ENCODE measurements at regions not wholly inside any gene's neighbourhood (a gene's known extent, or its start where the extent isn't known, plus 50 kb on each side); places are given as distances from the start of the nearest gene placed in this dataset.
A peak's percentile ranks its signal among the peaks of the same experiment; 100 is the strongest.

GRCh38 chr2:181389524-181389923, 67.7 kb upstream of the ITGA4 start:
- H3K27ac Mint-ChIP-seq (ENCODE audit: unreplicated experiment), result no peak overlapping the region
- no peaks in the 10 kb centered on the region for H3K27me3 Mint-ChIP-seq (ENCODE audit: low read depth)
- H3K4me3 Mint-ChIP-seq (ENCODE audit: unreplicated experiment), result no peak overlapping the region
- no peak for DNase-seq (ENCODE audit: low spot score)
- TF ChIP-seq, protein P1, sequence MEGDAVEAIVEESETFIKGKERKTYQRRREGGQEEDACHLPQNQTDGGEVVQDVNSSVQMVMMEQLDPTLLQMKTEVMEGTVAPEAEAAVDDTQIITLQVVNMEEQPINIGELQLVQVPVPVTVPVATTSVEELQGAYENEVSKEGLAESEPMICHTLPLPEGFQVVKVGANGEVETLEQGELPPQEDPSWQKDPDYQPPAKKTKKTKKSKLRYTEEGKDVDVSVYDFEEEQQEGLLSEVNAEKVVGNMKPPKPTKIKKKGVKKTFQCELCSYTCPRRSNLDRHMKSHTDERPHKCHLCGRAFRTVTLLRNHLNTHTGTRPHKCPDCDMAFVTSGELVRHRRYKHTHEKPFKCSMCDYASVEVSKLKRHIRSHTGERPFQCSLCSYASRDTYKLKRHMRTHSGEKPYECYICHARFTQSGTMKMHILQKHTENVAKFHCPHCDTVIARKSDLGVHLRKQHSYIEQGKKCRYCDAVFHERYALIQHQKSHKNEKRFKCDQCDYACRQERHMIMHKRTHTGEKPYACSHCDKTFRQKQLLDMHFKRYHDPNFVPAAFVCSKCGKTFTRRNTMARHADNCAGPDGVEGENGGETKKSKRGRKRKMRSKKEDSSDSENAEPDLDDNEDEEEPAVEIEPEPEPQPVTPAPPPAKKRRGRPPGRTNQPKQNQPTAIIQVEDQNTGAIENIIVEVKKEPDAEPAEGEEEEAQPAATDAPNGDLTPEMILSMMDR (IDR thresholded peaks at IDR 0.05), result no peak
- H3K36me3 Mint-ChIP-seq (ENCODE audit: low read depth), result no peaks in the 10 kb centered on the region
- H3K9me3 Mint-ChIP-seq (ENCODE audit: low read depth), result peaks cover 5% of the 10 kb centered on the region
- H3K4me1 Mint-ChIP-seq (ENCODE audit: low read depth), result peaks cover 6% of the 10 kb centered on the region

- no peaks in the 10 kb centered on the region for H3K27me3 Mint-ChIP-seq (ENCODE audit: low read depth)
- DNase-seq (ENCODE audit: low spot score), result no peak
- TF ChIP-seq, protein P1 (IDR thresholded peaks at IDR 0.05), result no peak
- peaks cover 22% of the 10 kb centered on the region for H3K4me1 Mint-ChIP-seq (ENCODE audit: low read depth)
- no peaks in the 10 kb centered on the region for H3K36me3 Mint-ChIP-seq (ENCODE audit: low read depth)
- peaks cover 2% of the 10 kb centered on the region for H3K9me3 Mint-ChIP-seq (ENCODE audit: low read depth)
- peak overlapping the region; percentile 65 for H3K27ac Mint-ChIP-seq (ENCODE audit: unreplicated experiment)
- no peak overlapping the region for H3K4me3 Mint-ChIP-seq (ENCODE audit: unreplicated experiment)
Measured at GRCh38 chr2:181393472-181393871, 63.7 kb upstream of the ITGA4 start.

- peaks cover 2% of the 10 kb centered on the region for H3K9me3 Mint-ChIP-seq (ENCODE audit: low read depth)
- no peaks in the 10 kb centered on the region for H3K36me3 Mint-ChIP-seq (ENCODE audit: low read depth)
- TF ChIP-seq, protein P1 (IDR thresholded peaks at IDR 0.05), result no peak
- no peak for DNase-seq (ENCODE audit: low spot score)
- no peak overlapping the region for H3K27ac Mint-ChIP-seq (ENCODE audit: unreplicated experiment)
- H3K27me3 Mint-ChIP-seq (ENCODE audit: low read depth), result no peaks in the 10 kb centered on the region
- peaks cover 22% of the 10 kb centered on the region for H3K4me1 Mint-ChIP-seq (ENCODE audit: low read depth)
- no peak overlapping the region for H3K4me3 Mint-ChIP-seq (ENCODE audit: unreplicated experiment)
Measured at GRCh38 chr2:181394741-181395437, 62.3 kb upstream of the ITGA4 start.

- Mint-ChIP-seq H3K4me3 (ENCODE audit: unreplicated experiment) (no peak overlapping the region), H3K27me3 (ENCODE audit: low read depth) (no peaks in the 10 kb centered on the region), H3K36me3 (ENCODE audit: low read depth) (no peaks in the 10 kb centered on the region), H3K9me3 (ENCODE audit: low read depth) (peaks cover 2% of the 10 kb centered on the region), H3K4me1 (ENCODE audit: low read depth) (peaks cover 22% of the 10 kb centered on the region), H3K27ac (ENCODE audit: unreplicated experiment) (no peak overlapping the region)
- TF ChIP-seq, protein P1 (IDR thresholded peaks at IDR 0.05), result no peak
- no peak for DNase-seq (ENCODE audit: low spot score)
Measured at GRCh38 chr2:181395851-181396250, 61.3 kb upstream of the ITGA4 start.

DNA sequence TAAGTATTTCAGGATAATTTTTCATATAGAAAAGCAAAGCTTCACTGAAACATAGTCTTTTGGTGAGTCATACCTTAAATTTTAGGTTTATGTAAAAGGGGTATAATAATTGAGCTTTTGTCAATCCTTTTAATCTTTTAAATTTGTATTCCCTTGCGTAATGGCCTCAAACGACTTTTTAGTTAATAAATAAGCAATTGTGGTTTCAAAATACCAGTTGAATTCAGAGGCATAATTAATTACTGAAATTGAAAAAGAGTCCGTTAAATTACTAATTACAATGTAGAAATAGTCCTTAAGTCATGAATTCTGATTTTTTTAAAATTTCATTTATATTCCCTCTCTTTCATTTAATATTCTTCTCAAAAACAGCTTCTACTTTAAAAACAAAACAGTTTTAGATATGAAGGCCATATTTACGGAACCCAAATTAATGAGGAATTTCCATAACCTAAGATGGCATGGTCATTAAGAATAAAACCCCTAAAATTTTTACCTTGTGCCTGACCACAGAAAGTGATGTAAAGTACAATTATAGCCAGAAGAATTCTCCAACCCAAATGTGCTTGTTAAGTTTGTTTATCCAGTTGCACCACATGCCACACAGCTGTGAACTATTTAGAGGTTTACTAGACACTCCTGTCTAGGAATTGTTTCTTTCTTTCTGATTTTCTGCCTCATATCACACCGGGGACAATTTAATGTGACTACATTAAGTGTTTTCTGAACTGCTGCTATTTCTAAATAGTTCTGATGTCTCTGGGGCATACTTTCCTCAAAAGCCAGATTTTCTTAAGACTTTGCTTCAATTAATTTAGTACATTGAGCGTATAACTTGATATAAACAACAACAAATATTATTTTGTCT, 60.7 kb upstream of the ITGA4 start:
- no peak overlapping the region for H3K27ac Mint-ChIP-seq (ENCODE audit: unreplicated experiment)
- no peaks in the 10 kb centered on the region for H3K36me3 Mint-ChIP-seq (ENCODE audit: low read depth)
- H3K9me3 Mint-ChIP-seq (ENCODE audit: low read depth), result peaks cover 2% of the 10 kb centered on the region
- TF ChIP-seq, protein P1 (IDR thresholded peaks at IDR 0.05), result no peak
- no peak overlapping the region for H3K4me3 Mint-ChIP-seq (ENCODE audit: unreplicated experiment)
- no peaks in the 10 kb centered on the region for H3K27me3 Mint-ChIP-seq (ENCODE audit: low read depth)
- H3K4me1 Mint-ChIP-seq (ENCODE audit: low read depth), result peaks cover 22% of the 10 kb centered on the region
- DNase-seq (ENCODE audit: low spot score), result no peak

Measured in chondrocyte (in vitro differentiated cells).